Upper lobe of left lung (tissue), 6 donors: ENCODE measurements at regions not wholly inside any gene's neighbourhood (a gene's known extent, or its start where the extent isn't known, plus 50 kb on each side); places are given as distances from the start of the nearest gene placed in this dataset.
A peak's percentile ranks its signal among the peaks of the same experiment; 100 is the strongest.

Source experiments
- ATAC-seq, 2 donors: fragments of 200-7000 bp; cut with Tn5 transposase; one replicate each; pipeline ENCODE4 v1.9.1; 2022; ENCODE audit warnings: mild to moderate bottlenecking in 2 of 2, moderate library complexity in 2 of 2; ENCODE audit not compliant: low FRiP score in 2 of 2
- DNase-seq, 2 donors: peaks; one replicate each; pipeline ENCODE4 v3.0.0-alpha.2; 2019 to 2020
- H3K27ac ChIP-seq, 4 donors: fragments of 200-600 bp; sonication (generic); one replicate each; pipeline ENCODE4 v1.5.1; 2016 to 2019
- H3K27me3 ChIP-seq, 4 donors: fragments of 200-600 bp; sonication (generic); one replicate each; pipeline ENCODE4 v1.5.1; 2017 to 2019
- H3K36me3 ChIP-seq, 4 donors: fragments of 200-600 bp; sonication (generic); one replicate each; pipeline ENCODE4 v1.5.1; 2016 to 2019
- H3K4me1 ChIP-seq, 4 donors: fragments of 200-600 bp; sonication (generic); one replicate each; pipeline ENCODE4 v1.5.1; 2018 to 2019
- H3K4me3 ChIP-seq, 4 donors: fragments of 200-600 bp; sonication (generic); one replicate each; pipeline ENCODE4 v1.5.1; 2017 to 2019; ENCODE audit warnings: mild to moderate bottlenecking in 2 of 4, moderate library complexity in 1 of 4
- H3K9me3 ChIP-seq, 4 donors: fragments of 200-600 bp; sonication (generic); one replicate each; pipeline ENCODE4 v1.5.1; 2018 to 2019
- CTCF ChIP-seq, 6 experiments: fragments of 450-650 bp in 4 of 6; fragments of 200-600 bp in 2 of 6; sonication (generic) in 2 of 6; IDR thresholded peaks; one replicate each; pipeline ENCODE4 v1.5.1; 2016 to 2019; ENCODE audit warnings: antibody characterized with exemption in 6 of 6
- EP300 ChIP-seq, 4 donors: sonication (generic); formaldehyde crosslinking; IDR thresholded peaks; one replicate each; pipeline ENCODE4 v1.5.1; 2017; ENCODE audit warnings: antibody characterized with exemption in 4 of 4, control low read depth in 2 of 4
- POLR2A ChIP-seq, 4 donors: fragments of 450-650 bp; IDR thresholded peaks; one replicate each; pipeline ENCODE4 v1.5.1; 2016 to 2017; ENCODE audit warnings: antibody characterized with exemption in 4 of 4, mild to moderate bottlenecking in 2 of 4
- POLR2AphosphoS5 ChIP-seq, 2 donors: sonication (generic); formaldehyde crosslinking; IDR thresholded peaks; one replicate each; pipeline ENCODE4 v1.5.1; 2017; ENCODE audit warnings: antibody characterized with exemption in 2 of 2
- WGBS, 2 donors: methylation state at CpG; one replicate each; pipeline ENCODE4 v1.1.5; 2017 to 2018; 5-methylcytosine and 5-hydroxymethylcytosine counted together
- donor health status: DM: no; HTN: no; CAD: no; lungs with moderate emphysema.
- donor health status: DM: no; HTN: yes; CAD: no; lungs with severe emphysema.

GRCh38 chr9:113665064-113665463, 201.5 kb downstream of the RGS3 start:
- WGBS, 2 donors, result 75 to 78% methylated on average over 1 of the region's 1 CpG
- Histone ChIP-seq H3K4me1 (no peaks in the 10 kb centered on the region), H3K36me3 (no peaks in the 10 kb centered on the region), H3K27me3 (no peaks in the 10 kb centered on the region), H3K4me3 (no peak overlapping the region), H3K9me3 (no peaks in the 10 kb centered on the region), H3K27ac (no peak overlapping the region)
- DNase-seq (peak in 1 of 2 donors; percentile 3), ATAC-seq (no peak)
- TF ChIP-seq POLR2AphosphoS5 (IDR thresholded peaks at IDR 0.05) (no peak), EP300 (IDR thresholded peaks at IDR 0.05) (no peak), POLR2A (IDR thresholded peaks at IDR 0.05) (no peak), CTCF (IDR thresholded peaks at IDR 0.05) (no peak)

- DNase-seq (peak in 1 of 2 donors; percentile 4), ATAC-seq (no peak)
- no peaks in the 10 kb centered on the region for H3K36me3 ChIP-seq
- WGBS, 2 donors, result 92 to 93% methylated on average over 7 of the region's 7 CpGs
- TF ChIP-seq EP300 (IDR thresholded peaks at IDR 0.05) (no peak), POLR2A (IDR thresholded peaks at IDR 0.05) (no peak), POLR2AphosphoS5 (IDR thresholded peaks at IDR 0.05) (no peak), CTCF (IDR thresholded peaks at IDR 0.05) (no peak)
- H3K9me3 ChIP-seq, result no peaks in the 10 kb centered on the region
- no peak overlapping the region for H3K27ac ChIP-seq
- H3K4me3 ChIP-seq, result no peak overlapping the region
- no peaks in the 10 kb centered on the region for H3K4me1 ChIP-seq
- H3K27me3 ChIP-seq, result no peaks in the 10 kb centered on the region
Measured at GRCh38 chr9:113665756-113666155, 202.2 kb downstream of the RGS3 start.

- DNase-seq (no peak), ATAC-seq (no peak)
- H3K4me1 ChIP-seq, result no peaks in the 10 kb centered on the region
- TF ChIP-seq POLR2A (IDR thresholded peaks at IDR 0.05), result no peak
- no peak for TF ChIP-seq POLR2AphosphoS5 (IDR thresholded peaks at IDR 0.05)
- TF ChIP-seq CTCF (IDR thresholded peaks at IDR 0.05), result no peak
- no peak for TF ChIP-seq EP300 (IDR thresholded peaks at IDR 0.05)
- H3K36me3 ChIP-seq, result no peaks in the 10 kb centered on the region
- no peak overlapping the region for H3K4me3 ChIP-seq
- no peaks in the 10 kb centered on the region for H3K27me3 ChIP-seq
- 89 to 95% methylated on average over 3 of the region's 3 CpGs for WGBS, 2 donors
- H3K9me3 ChIP-seq, result no peaks in the 10 kb centered on the region
- H3K27ac ChIP-seq, result no peak overlapping the region
Measured at GRCh38 chr9:113668061-113668460, 204.5 kb downstream of the RGS3 start.

GRCh38 chr9:113669522-113670115, 206.1 kb downstream of the RGS3 start:
- Histone ChIP-seq H3K4me1 (no peaks in the 10 kb centered on the region), H3K36me3 (no peaks in the 10 kb centered on the region), H3K27me3 (no peaks in the 10 kb centered on the region), H3K27ac (no peak overlapping the region), H3K9me3 (no peaks in the 10 kb centered on the region), H3K4me3 (no peak overlapping the region)
- ATAC-seq, result no peak
- WGBS, 2 donors, result 70 to 71% methylated on average over 4 of the region's 4 CpGs
- no peak for DNase-seq
- TF ChIP-seq EP300 (IDR thresholded peaks at IDR 0.05), result no peak
- TF ChIP-seq POLR2A (IDR thresholded peaks at IDR 0.05), result no peak
- no peak for TF ChIP-seq CTCF (IDR thresholded peaks at IDR 0.05)
- no peak for TF ChIP-seq POLR2AphosphoS5 (IDR thresholded peaks at IDR 0.05)

GRCh38 chr9:113673726-113674125, 202.4 kb upstream of the ZNF618 start:
- DNase-seq (no peak), ATAC-seq (no peak)
- WGBS, 2 donors, result 76 to 90% methylated on average over 7 of the region's 7 CpGs

More at GRCh38 chr9:113673726-113674125, 202.4 kb upstream of the ZNF618 start:
- Histone ChIP-seq H3K36me3 (no peaks in the 10 kb centered on the region), H3K4me1 (peaks cover 0 to 3% (median 1%) of the 10 kb centered on the region in 4 donors), H3K4me3 (no peak overlapping the region), H3K9me3 (no peaks in the 10 kb centered on the region), H3K27me3 (no peaks in the 10 kb centered on the region), H3K27ac (no peak overlapping the region)
- TF ChIP-seq POLR2A (IDR thresholded peaks at IDR 0.05), result no peak
